ENCODE measurements at regions not wholly inside any gene's neighbourhood (a gene's known extent, or its start where the extent isn't known, plus 50 kb on each side); places are given as distances from the start of the nearest gene placed in this dataset.

DNA sequence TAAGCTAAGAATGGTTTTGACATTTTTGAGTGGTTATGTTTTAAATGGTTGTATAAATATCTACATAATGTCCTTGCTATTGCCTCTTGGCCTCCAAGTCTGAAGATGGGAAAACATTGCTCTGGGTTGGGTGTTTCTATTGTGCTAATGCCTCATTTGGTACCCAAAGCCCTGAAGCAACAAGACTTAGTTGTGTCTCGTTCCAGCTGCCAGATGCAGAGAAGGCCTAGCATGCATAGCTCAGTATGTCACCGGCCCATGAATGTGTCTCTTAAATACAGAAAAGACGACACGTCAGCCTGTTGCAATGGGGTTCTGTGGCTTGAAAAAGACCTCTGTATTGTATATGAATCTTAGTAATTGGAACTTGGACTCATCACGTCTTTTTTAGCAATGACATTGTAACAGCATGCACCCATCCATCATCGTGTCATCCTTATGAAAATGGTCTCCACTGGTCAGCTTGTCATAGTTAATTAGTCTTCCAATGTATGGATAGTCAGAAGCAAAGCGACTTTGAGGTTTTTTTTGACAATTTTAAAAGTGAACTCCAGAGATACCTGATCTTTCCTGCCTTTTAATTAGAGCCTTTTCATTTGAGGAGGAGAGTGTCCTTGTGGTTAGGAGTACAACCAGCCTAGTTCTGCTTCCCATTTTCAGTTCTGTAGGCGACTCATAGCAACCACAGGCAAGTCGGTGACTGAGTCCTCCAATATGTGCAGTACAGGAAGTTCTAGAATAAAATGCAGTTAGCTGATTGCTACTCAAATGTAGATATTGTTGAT lies 126.4 kb upstream of the GATB start:
- H3K4me3 ChIP-seq (ENCODE audit: low read length, poor library complexity, severe bottlenecking) = no peak overlapping the region
- H3K9ac ChIP-seq (ENCODE audit: low read depth, low read length, poor library complexity, severe bottlenecking) = no peak overlapping the region
- peaks cover 20% of the 10 kb centered on the region for H3K4me1 ChIP-seq (ENCODE audit: insufficient read depth, low read length, poor library complexity, severe bottlenecking)
- TF ChIP-seq EZH2phosphoT487 (IDR thresholded peaks at IDR 0.05; ENCODE audit: borderline replicate concordance) (no peak), CTCF (conservative IDR thresholded peaks at IDR 0.05; ENCODE audit: low read length) (no peak)
- no peaks in the 10 kb centered on the region for H3K79me2 ChIP-seq (ENCODE audit: insufficient read depth, low read length)
- H3K9me3 ChIP-seq (ENCODE audit: insufficient read depth, low read depth, low read length) = no peaks in the 10 kb centered on the region
- no peak overlapping the region for H2AFZ ChIP-seq (ENCODE audit: low read length)
- H3K27me3 ChIP-seq (ENCODE audit: insufficient read depth, low read length, poor library complexity, severe bottlenecking) = no peaks in the 10 kb centered on the region
- H3F3A ChIP-seq (ENCODE audit: low read depth) = no peaks in the 10 kb centered on the region
- peak overlapping the region; percentile 10 for H3K4me2 ChIP-seq (ENCODE audit: low read depth, low read length, poor library complexity, severe bottlenecking)
- H3K9me2 ChIP-seq (replicated peaks; ENCODE audit: low read depth, low read length) = no peaks in the 10 kb centered on the region
- H4K20me1 ChIP-seq (ENCODE audit: insufficient read depth, low read length, poor library complexity, severe bottlenecking) = no peaks in the 10 kb centered on the region
- no peaks in the 10 kb centered on the region for H3K36me3 ChIP-seq (ENCODE audit: insufficient read depth, low read length)

DNA sequence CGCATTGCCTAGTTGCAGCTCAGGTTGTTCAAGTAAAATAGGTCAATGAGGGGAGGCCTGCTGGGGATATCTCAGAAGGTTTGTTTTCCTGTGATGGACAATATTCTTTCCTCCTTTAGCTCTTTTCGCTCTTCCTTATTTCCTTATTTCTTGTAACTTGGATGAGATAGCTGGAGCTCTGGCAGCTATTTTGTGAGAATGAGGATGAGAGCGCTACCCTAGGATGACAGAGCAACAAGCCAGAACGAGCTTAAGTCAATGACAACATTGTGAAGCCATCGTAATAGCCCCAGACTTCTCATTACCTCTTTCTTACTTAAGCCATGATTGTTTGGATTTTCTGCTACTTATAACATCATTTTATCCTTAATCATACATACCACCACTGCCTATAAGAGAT lies 124.3 kb upstream of the GATB start:
- H3K9me3 ChIP-seq (ENCODE audit: insufficient read depth, low read depth, low read length) = no peaks in the 10 kb centered on the region
- no peaks in the 10 kb centered on the region for H4K20me1 ChIP-seq (ENCODE audit: insufficient read depth, low read length, poor library complexity, severe bottlenecking)
- H2AFZ ChIP-seq (ENCODE audit: low read length) = no peak overlapping the region
- TF ChIP-seq CTCF (conservative IDR thresholded peaks at IDR 0.05; ENCODE audit: low read length) (no peak), EZH2phosphoT487 (IDR thresholded peaks at IDR 0.05; ENCODE audit: borderline replicate concordance) (no peak)
- H3K4me1 ChIP-seq (ENCODE audit: insufficient read depth, low read length, poor library complexity, severe bottlenecking) = peaks cover 20% of the 10 kb centered on the region
- H3K9me2 ChIP-seq (replicated peaks; ENCODE audit: low read depth, low read length) = no peaks in the 10 kb centered on the region
- H3K4me2 ChIP-seq (ENCODE audit: low read depth, low read length, poor library complexity, severe bottlenecking) = no peak overlapping the region
- no peaks in the 10 kb centered on the region for H3K79me2 ChIP-seq (ENCODE audit: insufficient read depth, low read length)
- H3K27me3 ChIP-seq (ENCODE audit: insufficient read depth, low read length, poor library complexity, severe bottlenecking) = no peaks in the 10 kb centered on the region
- H3K4me3 ChIP-seq (ENCODE audit: low read length, poor library complexity, severe bottlenecking) = no peak overlapping the region
- no peaks in the 10 kb centered on the region for H3F3A ChIP-seq (ENCODE audit: low read depth)
- no peak overlapping the region for H3K9ac ChIP-seq (ENCODE audit: low read depth, low read length, poor library complexity, severe bottlenecking)
- H3K36me3 ChIP-seq (ENCODE audit: insufficient read depth, low read length) = no peaks in the 10 kb centered on the region

DNA sequence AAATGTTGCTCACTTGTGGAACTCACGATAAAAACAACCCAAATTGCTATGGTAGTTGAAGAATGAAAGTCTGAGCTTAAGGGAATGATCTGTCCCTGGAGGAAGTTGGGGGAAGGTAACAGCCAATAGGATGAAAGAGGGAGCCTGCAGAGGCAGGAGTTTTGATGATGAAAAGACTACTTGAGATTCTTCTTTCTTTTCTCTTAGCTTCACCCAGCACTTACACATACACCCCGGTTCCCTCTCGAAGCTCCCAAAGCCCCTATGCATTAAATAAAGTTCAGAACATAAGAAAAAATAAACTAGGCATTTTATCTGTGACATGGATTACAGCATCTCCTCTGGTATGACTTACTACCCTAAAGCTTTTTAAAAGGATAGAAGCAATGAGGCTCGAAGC lies 122.9 kb upstream of the GATB start:
- no peaks in the 10 kb centered on the region for H3K27me3 ChIP-seq (ENCODE audit: insufficient read depth, low read length, poor library complexity, severe bottlenecking)
- H3K4me3 ChIP-seq (ENCODE audit: low read length, poor library complexity, severe bottlenecking) = no peak overlapping the region
- no peaks in the 10 kb centered on the region for H3K79me2 ChIP-seq (ENCODE audit: insufficient read depth, low read length)
- H3K9me3 ChIP-seq (ENCODE audit: insufficient read depth, low read depth, low read length) = no peaks in the 10 kb centered on the region
- H2AFZ ChIP-seq (ENCODE audit: low read length) = no peak overlapping the region
- H3F3A ChIP-seq (ENCODE audit: low read depth) = no peaks in the 10 kb centered on the region
- H4K20me1 ChIP-seq (ENCODE audit: insufficient read depth, low read length, poor library complexity, severe bottlenecking) = no peaks in the 10 kb centered on the region
- no peak overlapping the region for H3K4me2 ChIP-seq (ENCODE audit: low read depth, low read length, poor library complexity, severe bottlenecking)
- H3K36me3 ChIP-seq (ENCODE audit: insufficient read depth, low read length) = no peaks in the 10 kb centered on the region
- no peak for TF ChIP-seq CTCF (conservative IDR thresholded peaks at IDR 0.05; ENCODE audit: low read length)
- no peak for TF ChIP-seq EZH2phosphoT487 (IDR thresholded peaks at IDR 0.05; ENCODE audit: borderline replicate concordance)
- no peaks in the 10 kb centered on the region for H3K9me2 ChIP-seq (replicated peaks; ENCODE audit: low read depth, low read length)
- H3K9ac ChIP-seq (ENCODE audit: low read depth, low read length, poor library complexity, severe bottlenecking) = no peak overlapping the region
- H3K4me1 ChIP-seq (ENCODE audit: insufficient read depth, low read length, poor library complexity, severe bottlenecking) = peaks cover 16% of the 10 kb centered on the region

All from Loucy (cell line).